RWPE1 (cell line): ENCODE measurements at regions not wholly inside any gene's neighbourhood (a gene's known extent, or its start where the extent isn't known, plus 50 kb on each side); places are given as distances from the start of the nearest gene placed in this dataset.

Source experiments
- CTCF ChIA-PET: fragments of 350-600 bp; sonication (Branson Sonifier 250); formaldehyde crosslinking; extraction: SDS; loops from one replicate; lab custom pipeline; 2021; lab: Yijun Ruan, JAX
- POLR2A ChIA-PET: fragments of 400-600 bp; formaldehyde crosslinking; extraction: SDS; loops from one replicate; lab custom pipeline; 2020; ENCODE audit warnings: antibody characterized with exemption; ENCODE audit not compliant: low non-redundant PET; lab: Yijun Ruan, JAX
- DNase-seq: peaks from one replicate; pipeline ENCODE4 v3.0.0; 2012; ENCODE audit warnings: low spot score
- H3K27ac ChIP-seq: fragments of 450-650 bp; 2 replicates; pipeline ENCODE4 v1.5.1; 2017
- CTCF ChIP-seq: fragments of 450-650 bp; conservative IDR thresholded peaks from 2 replicates; pipeline ENCODE4 v1.5.1; 2017; ENCODE audit warnings: low read depth, mild to moderate bottlenecking

- H3K27ac ChIP-seq: no peak overlapping the region
- ChIA-PET CTCF (interaction anchor here (0.6 kb wide), 1 partner anchor 25 kb away, joined by 4 read pairs; no protein-coding TSS in a partner anchor), POLR2A (no interaction called here)
- no peak for TF ChIP-seq CTCF
- DNase-seq: no peak
Observed at GRCh38 chr1:67965995-67966665, 84.3 kb downstream of the DIRAS3 start.

- no peak overlapping the region for H3K27ac ChIP-seq
- no peak for TF ChIP-seq CTCF
- CTCF ChIA-PET: no interaction called here
- POLR2A ChIA-PET: no interaction called here
- no peak for DNase-seq
Observed at GRCh38 chr1:67963263-67963662, 87.2 kb downstream of the DIRAS3 start.

GRCh38 chr1:67960766-67961165, 89.7 kb downstream of the DIRAS3 start:
- no peak for TF ChIP-seq CTCF
- H3K27ac ChIP-seq: no peak overlapping the region
- DNase-seq: no peak
- ChIA-PET POLR2A (no interaction called here), CTCF (no interaction called here)

- no peak for DNase-seq
- POLR2A ChIA-PET: no interaction called here
- CTCF ChIA-PET: no interaction called here
- TF ChIP-seq CTCF: no peak
- H3K27ac ChIP-seq: no peak overlapping the region
Observed at GRCh38 chr1:67958472-67958871, 92.0 kb downstream of the DIRAS3 start.

GRCh38 chr1:67957066-67957465, 93.4 kb downstream of the DIRAS3 start:
- no peak for TF ChIP-seq CTCF
- no peak for DNase-seq
- POLR2A ChIA-PET: no interaction called here
- no peak overlapping the region for H3K27ac ChIP-seq
- CTCF ChIA-PET: interaction anchor here (0.9 kb wide), 1 partner anchor 127 kb away, joined by 3 read pairs; no protein-coding TSS in a partner anchor

- no peak overlapping the region for H3K27ac ChIP-seq
- POLR2A ChIA-PET: no interaction called here
- DNase-seq: no peak
- CTCF ChIA-PET: no interaction called here
- TF ChIP-seq CTCF: no peak
Observed at GRCh38 chr1:67956116-67956515, 94.3 kb downstream of the DIRAS3 start.
